ENCODE measurements at regions not wholly inside any gene's neighbourhood (a gene's known extent, or its start where the extent isn't known, plus 50 kb on each side); places are given as distances from the start of the nearest gene placed in this dataset.

DNA sequence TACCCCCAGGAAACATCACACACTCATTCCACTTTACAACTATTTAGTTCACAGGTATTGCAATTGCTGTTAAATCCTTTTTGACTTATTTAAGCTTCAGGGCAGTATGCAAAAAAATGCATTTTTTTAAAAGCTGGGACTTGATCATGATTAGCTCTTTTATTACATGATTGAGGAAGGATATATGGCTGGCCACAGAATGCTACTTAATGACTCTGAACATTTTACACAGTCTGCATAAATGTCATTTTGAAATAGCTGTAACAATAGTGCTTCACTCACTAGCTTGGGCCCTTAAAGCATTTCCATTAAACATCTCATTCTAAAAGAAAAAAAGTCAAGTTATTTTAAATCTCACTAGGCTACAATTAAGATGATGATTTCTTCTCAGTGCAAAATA lies 429.7 kb downstream of the FRK start:
- TF ChIP-seq E2F5 (CRISPR knock-in tag; IDR thresholded peaks at IDR 0.05), result no peak
- TF ChIP-seq, protein P1, sequence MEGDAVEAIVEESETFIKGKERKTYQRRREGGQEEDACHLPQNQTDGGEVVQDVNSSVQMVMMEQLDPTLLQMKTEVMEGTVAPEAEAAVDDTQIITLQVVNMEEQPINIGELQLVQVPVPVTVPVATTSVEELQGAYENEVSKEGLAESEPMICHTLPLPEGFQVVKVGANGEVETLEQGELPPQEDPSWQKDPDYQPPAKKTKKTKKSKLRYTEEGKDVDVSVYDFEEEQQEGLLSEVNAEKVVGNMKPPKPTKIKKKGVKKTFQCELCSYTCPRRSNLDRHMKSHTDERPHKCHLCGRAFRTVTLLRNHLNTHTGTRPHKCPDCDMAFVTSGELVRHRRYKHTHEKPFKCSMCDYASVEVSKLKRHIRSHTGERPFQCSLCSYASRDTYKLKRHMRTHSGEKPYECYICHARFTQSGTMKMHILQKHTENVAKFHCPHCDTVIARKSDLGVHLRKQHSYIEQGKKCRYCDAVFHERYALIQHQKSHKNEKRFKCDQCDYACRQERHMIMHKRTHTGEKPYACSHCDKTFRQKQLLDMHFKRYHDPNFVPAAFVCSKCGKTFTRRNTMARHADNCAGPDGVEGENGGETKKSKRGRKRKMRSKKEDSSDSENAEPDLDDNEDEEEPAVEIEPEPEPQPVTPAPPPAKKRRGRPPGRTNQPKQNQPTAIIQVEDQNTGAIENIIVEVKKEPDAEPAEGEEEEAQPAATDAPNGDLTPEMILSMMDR (IDR thresholded peaks at IDR 0.05), result no peak
- TF ChIP-seq E2F4 (CRISPR knock-in tag; IDR thresholded peaks at IDR 0.05; ENCODE audit: borderline replicate concordance, low read depth), result no peak
- no peak for TF ChIP-seq ELF4 (CRISPR knock-in tag; IDR thresholded peaks at IDR 0.05; ENCODE audit: low read depth)
- no peak for TF ChIP-seq GRHL2 (CRISPR knock-in tag; IDR thresholded peaks at IDR 0.05; ENCODE audit: insufficient replicate concordance, severe bottlenecking)
- no peak for TF ChIP-seq SMAD3 (CRISPR knock-in tag; IDR thresholded peaks at IDR 0.05; ENCODE audit: borderline replicate concordance)
- no peak for TF ChIP-seq FOXP4 (CRISPR knock-in tag; IDR thresholded peaks at IDR 0.05)
- TF ChIP-seq, protein P2, sequence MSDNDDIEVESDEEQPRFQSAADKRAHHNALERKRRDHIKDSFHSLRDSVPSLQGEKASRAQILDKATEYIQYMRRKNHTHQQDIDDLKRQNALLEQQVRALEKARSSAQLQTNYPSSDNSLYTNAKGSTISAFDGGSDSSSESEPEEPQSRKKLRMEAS (CRISPR knock-in tag; IDR thresholded peaks at IDR 0.05), result no peak
- TF ChIP-seq ZNF121 (CRISPR knock-in tag; IDR thresholded peaks at IDR 0.05), result no peak
- no peak for TF ChIP-seq ZNF512 (CRISPR knock-in tag; IDR thresholded peaks at IDR 0.05; ENCODE audit: borderline replicate concordance)
- TF ChIP-seq CDX4 (CRISPR knock-in tag; IDR thresholded peaks at IDR 0.05; ENCODE audit: borderline replicate concordance), result no peak
